Spleen (tissue), 11 donors: ENCODE measurements at regions not wholly inside any gene's neighbourhood (a gene's known extent, or its start where the extent isn't known, plus 50 kb on each side); places are given as distances from the start of the nearest gene placed in this dataset.

Experiments
- DNase-seq: peaks from one replicate; pipeline ENCODE4 v3.0.0-alpha.2; 2020
- H3K27ac ChIP-seq, 8 donors: fragments of 200-600 bp; sonication (generic) in 7 of 8; 1 replicate in 4 of 8; 2 replicates in 4 of 8; pipeline versions ENCODE4 v1.5.0 to v1.8.0; 2016 to 2021; ENCODE audit warnings: inconsistent platforms in 4 of 8, mild to moderate bottlenecking in 4 of 8, moderate library complexity in 1 of 8
- H3K27me3 ChIP-seq, 7 donors: fragments of 200-600 bp; sonication (generic) in 6 of 7; replicated peaks in 1 of 7; 1 replicate in 4 of 7; 2 replicates in 3 of 7; pipeline versions ENCODE4 v1.5.0 to v1.8.0; 2016 to 2021; ENCODE audit warnings: inconsistent platforms in 3 of 7, mild to moderate bottlenecking in 1 of 7
- H3K36me3 ChIP-seq, 6 donors: fragments of 200-600 bp; sonication (generic) in 5 of 6; 1 replicate in 4 of 6; 2 replicates in 2 of 6; pipeline versions ENCODE4 v1.5.0 to v1.8.0; 2016 to 2021; ENCODE audit warnings: inconsistent platforms in 2 of 6
- H3K4me1 ChIP-seq, 6 donors: fragments of 200-600 bp; sonication (generic) in 5 of 6; 1 replicate in 3 of 6; 2 replicates in 3 of 6; pipeline versions ENCODE4 v1.5.0 to v1.8.0; 2016 to 2021; ENCODE audit warnings: inconsistent platforms in 3 of 6
- H3K4me3 ChIP-seq, 8 donors: fragments of 200-600 bp; sonication (generic) in 7 of 8; 1 replicate in 4 of 8; 2 replicates in 4 of 8; pipeline versions ENCODE4 v1.5.0 to v1.8.0; 2016 to 2021; ENCODE audit warnings: inconsistent platforms in 4 of 8, mild to moderate bottlenecking in 4 of 8, moderate library complexity in 2 of 8
- H3K9me3 ChIP-seq, 8 donors: fragments of 200-600 bp; sonication (generic) in 7 of 8; 1 replicate in 4 of 8; 2 replicates in 4 of 8; pipeline versions ENCODE4 v1.5.0 to v1.8.0; 2016 to 2021; ENCODE audit warnings: inconsistent platforms in 4 of 8
- POLR2A ChIP-seq, 3 donors: fragments of 450-650 bp; IDR thresholded peaks; one replicate each; pipeline ENCODE4 v1.5.1; 2017; ENCODE audit warnings: antibody characterized with exemption in 3 of 3, mild to moderate bottlenecking in 1 of 3
- POLR2AphosphoS5 ChIP-seq, 3 donors: sonication (generic); formaldehyde crosslinking; IDR thresholded peaks; one replicate each; pipeline ENCODE4 v1.5.1; 2017; ENCODE audit warnings: antibody characterized with exemption in 3 of 3
- WGBS, 5 donors: extraction: QIAGEN DNeasy Blood & Tissue Kit in 3 of 5; methylation state at CpG; one replicate each; pipeline versions ENCODE4 v1.1.5 to v1.1.7; 2013 to 2018; 5-methylcytosine and 5-hydroxymethylcytosine counted together
- intact Hi-C: fragments of 100-400 bp; cut with DNase I; formaldehyde crosslinking; loops from one replicate; pipeline ENCODE4 v1.15.0; 2023; ENCODE audit warnings: low total_unique reads
- TF ChIP-seq, protein P1 (sequence below), 11 experiments: fragments of 200-600 bp in 7 of 11; fragments of 450-650 bp in 4 of 11; sonication (generic) in 4 of 11; IDR thresholded peaks in 8 of 11; conservative IDR thresholded peaks in 3 of 11; 1 replicate in 7 of 11; 2 replicates in 4 of 11; pipeline versions ENCODE4 v1.4.0 to v1.8.0; 2016 to 2021; ENCODE audit warnings: antibody characterized with exemption in 11 of 11, inconsistent platforms in 4 of 11, mild to moderate bottlenecking in 1 of 11
- donor health status: healthy with polysubstance abuse.
- donor health status: DM: no; HTN: no; CAD: no; lungs with moderate emphysema.
- donor health status: DM: no; HTN: no; CAD: no.
- donor health status: Bipolar disorder and iron deficiency.
- donor health status: healthy.
- donor health status: DM: no; HTN: no; CAD: no.
- donor health status: DM: yes; HTN: yes; CAD: no.

DNA sequence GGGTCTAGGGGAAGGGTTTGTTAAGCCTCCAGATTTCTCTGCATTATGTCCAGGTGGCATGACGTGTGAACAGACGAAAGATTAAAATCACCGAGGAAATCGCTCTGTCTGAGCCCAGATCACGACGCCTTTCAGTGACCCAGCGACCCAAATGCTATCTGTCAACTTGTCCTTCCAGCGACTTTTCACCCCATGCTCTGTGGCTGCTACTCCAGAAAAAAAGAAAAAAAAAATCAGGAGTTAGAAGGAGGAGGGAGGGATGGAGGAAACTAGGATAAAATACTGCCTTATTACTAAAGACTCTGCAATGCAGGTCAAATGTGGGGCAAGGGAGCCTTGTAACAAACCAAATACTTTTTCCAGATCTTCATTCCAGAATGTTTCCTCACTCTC, 352.0 kb downstream of the NUF2 start:
- Histone ChIP-seq H3K4me1 (no peaks in the 10 kb centered on the region), H3K27ac (peak overlapping the region in 1 of 8 donors; percentile 7), H3K4me3 (no peak overlapping the region), H3K36me3 (no peaks in the 10 kb centered on the region), H3K9me3 (no peaks in the 10 kb centered on the region), H3K27me3 (no peaks in the 10 kb centered on the region)
- intact Hi-C loops = no loop called here
- no peak for DNase-seq
- 65 to 84% (median 75%) methylated on average over 8 of the region's 8 CpGs for WGBS, 5 donors
- no peak for TF ChIP-seq POLR2AphosphoS5 (IDR thresholded peaks at IDR 0.05)
- no peak for TF ChIP-seq POLR2A (IDR thresholded peaks at IDR 0.05)
- TF ChIP-seq, protein P1, sequence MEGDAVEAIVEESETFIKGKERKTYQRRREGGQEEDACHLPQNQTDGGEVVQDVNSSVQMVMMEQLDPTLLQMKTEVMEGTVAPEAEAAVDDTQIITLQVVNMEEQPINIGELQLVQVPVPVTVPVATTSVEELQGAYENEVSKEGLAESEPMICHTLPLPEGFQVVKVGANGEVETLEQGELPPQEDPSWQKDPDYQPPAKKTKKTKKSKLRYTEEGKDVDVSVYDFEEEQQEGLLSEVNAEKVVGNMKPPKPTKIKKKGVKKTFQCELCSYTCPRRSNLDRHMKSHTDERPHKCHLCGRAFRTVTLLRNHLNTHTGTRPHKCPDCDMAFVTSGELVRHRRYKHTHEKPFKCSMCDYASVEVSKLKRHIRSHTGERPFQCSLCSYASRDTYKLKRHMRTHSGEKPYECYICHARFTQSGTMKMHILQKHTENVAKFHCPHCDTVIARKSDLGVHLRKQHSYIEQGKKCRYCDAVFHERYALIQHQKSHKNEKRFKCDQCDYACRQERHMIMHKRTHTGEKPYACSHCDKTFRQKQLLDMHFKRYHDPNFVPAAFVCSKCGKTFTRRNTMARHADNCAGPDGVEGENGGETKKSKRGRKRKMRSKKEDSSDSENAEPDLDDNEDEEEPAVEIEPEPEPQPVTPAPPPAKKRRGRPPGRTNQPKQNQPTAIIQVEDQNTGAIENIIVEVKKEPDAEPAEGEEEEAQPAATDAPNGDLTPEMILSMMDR (IDR thresholded peaks at IDR 0.05 in 8 of 11, conservative IDR thresholded peaks at IDR 0.05 in 3 of 11) = no peak

- H3K9me3 ChIP-seq = no peaks in the 10 kb centered on the region
- 32 to 89% (median 84%) methylated on average over 1 of the region's 1 CpG for WGBS, 5 donors
- H3K27ac ChIP-seq = no peak overlapping the region
- no peaks in the 10 kb centered on the region for H3K36me3 ChIP-seq
- H3K4me1 ChIP-seq = no peaks in the 10 kb centered on the region
- no peak overlapping the region for H3K4me3 ChIP-seq
- DNase-seq = no peak
- no peaks in the 10 kb centered on the region for H3K27me3 ChIP-seq
- TF ChIP-seq, protein P1 (IDR thresholded peaks at IDR 0.05 in 8 of 11, conservative IDR thresholded peaks at IDR 0.05 in 3 of 11) = no peak
- TF ChIP-seq POLR2A (IDR thresholded peaks at IDR 0.05) = no peak
- no peak for TF ChIP-seq POLR2AphosphoS5 (IDR thresholded peaks at IDR 0.05)
- intact Hi-C loops = no loop called here
Measured at GRCh38 chr1:163674236-163674635, 352.5 kb downstream of the NUF2 start.

- TF ChIP-seq, protein P1 (IDR thresholded peaks at IDR 0.05 in 8 of 11, conservative IDR thresholded peaks at IDR 0.05 in 3 of 11) = no peak
- TF ChIP-seq POLR2AphosphoS5 (IDR thresholded peaks at IDR 0.05) = no peak
- no peak for TF ChIP-seq POLR2A (IDR thresholded peaks at IDR 0.05)
- no peak for DNase-seq
- Histone ChIP-seq H3K4me3 (no peak overlapping the region), H3K4me1 (no peaks in the 10 kb centered on the region), H3K36me3 (no peaks in the 10 kb centered on the region), H3K27me3 (no peaks in the 10 kb centered on the region), H3K27ac (no peak overlapping the region), H3K9me3 (peaks cover 3 to 33% (median 18%) of the 10 kb centered on the region in 8 donors)
- 80 to 91% (median 88%) methylated on average over 1 of the region's 1 CpG for WGBS, 5 donors
- intact Hi-C loops = no loop called here
Measured at GRCh38 chr1:163684785-163685184, 363.0 kb downstream of the NUF2 start.

GRCh38 chr1:163692266-163692665, 370.5 kb downstream of the NUF2 start:
- peaks cover 0 to 4% (median 0%) of the 10 kb centered on the region in 8 donors for H3K9me3 ChIP-seq
- no peaks in the 10 kb centered on the region for H3K4me1 ChIP-seq
- intact Hi-C loops = no loop called here
- no peaks in the 10 kb centered on the region for H3K36me3 ChIP-seq
- 74 to 90% (median 82%) methylated on average over 14 of the region's 14 CpGs for WGBS, 5 donors
- no peak overlapping the region for H3K4me3 ChIP-seq
- no peak for TF ChIP-seq POLR2A (IDR thresholded peaks at IDR 0.05)
- no peak for TF ChIP-seq POLR2AphosphoS5 (IDR thresholded peaks at IDR 0.05)
- TF ChIP-seq, protein P1 (IDR thresholded peaks at IDR 0.05 in 8 of 11, conservative IDR thresholded peaks at IDR 0.05 in 3 of 11) = no peak
- DNase-seq = no peak
- H3K27ac ChIP-seq = no peak overlapping the region
- no peaks in the 10 kb centered on the region for H3K27me3 ChIP-seq
